EL (cell line): ENCODE measurements at regions not wholly inside any gene's neighbourhood (a gene's known extent, or its start where the extent isn't known, plus 50 kb on each side); places are given as distances from the start of the nearest gene placed in this dataset.
"Not testable (repeated sequence)": the region's sequence is repeated elsewhere in the genome, so short reads cannot be mapped to it uniquely, and the experiment has no call there.

Experiments used
- DNase-seq: peaks from one replicate; pipeline ENCODE4 v3.0.0-alpha.2; 2016

- DNase-seq = no peak
Measured at GRCh38 chr12:131230340-131231031, 276.8 kb downstream of the ADGRD1 start.

- no peak for DNase-seq
Measured at GRCh38 chr12:131231032-131231980, 277.6 kb downstream of the ADGRD1 start.

DNA sequence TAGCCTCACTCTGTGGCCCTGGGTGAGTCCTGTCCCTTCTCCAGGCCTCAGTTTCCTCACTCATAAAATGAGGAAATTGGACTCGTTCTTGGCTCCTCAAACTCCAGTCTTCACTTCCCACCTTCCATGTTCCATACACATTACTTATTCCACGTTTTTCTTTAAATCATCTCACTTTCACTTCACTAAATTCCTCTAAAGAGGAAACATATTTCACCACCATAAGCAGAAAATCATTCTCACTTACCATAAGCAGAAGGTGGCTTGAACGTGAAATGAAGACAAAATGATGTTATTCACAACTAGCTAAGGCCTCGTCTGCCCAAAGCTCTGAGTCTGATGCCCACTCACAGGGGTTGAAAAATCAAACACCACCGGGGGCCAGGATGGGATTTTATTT, 278.3 kb downstream of the ADGRD1 start:
- DNase-seq = no peak

DNA sequence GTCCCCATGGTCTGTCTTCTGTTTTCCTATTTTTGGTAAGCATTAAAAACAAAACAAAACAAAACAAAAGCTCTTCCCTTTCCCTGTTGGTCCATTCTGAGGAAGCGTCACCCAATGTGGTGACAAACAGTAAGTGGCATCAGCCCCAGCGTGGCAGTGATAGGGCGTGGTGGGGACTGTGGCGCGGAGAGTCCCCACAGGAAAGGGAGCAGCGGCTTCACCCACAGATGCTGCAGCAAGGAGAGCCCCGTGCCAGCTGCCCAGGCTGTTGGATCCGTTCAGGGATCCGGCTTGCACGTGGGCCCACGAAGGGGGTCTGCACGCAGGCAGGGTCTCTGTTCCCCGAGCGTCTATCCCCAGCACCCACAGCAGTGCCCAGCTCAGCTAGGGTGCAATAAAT, 279.2 kb downstream of the ADGRD1 start:
- not testable (repeated sequence) for DNase-seq

GRCh38 chr12:131233850-131234789, 280.4 kb downstream of the ADGRD1 start:
- not testable (repeated sequence) for DNase-seq

- not testable (repeated sequence) for DNase-seq
Measured at GRCh38 chr12:131234841-131235271, 281.1 kb downstream of the ADGRD1 start.

DNA sequence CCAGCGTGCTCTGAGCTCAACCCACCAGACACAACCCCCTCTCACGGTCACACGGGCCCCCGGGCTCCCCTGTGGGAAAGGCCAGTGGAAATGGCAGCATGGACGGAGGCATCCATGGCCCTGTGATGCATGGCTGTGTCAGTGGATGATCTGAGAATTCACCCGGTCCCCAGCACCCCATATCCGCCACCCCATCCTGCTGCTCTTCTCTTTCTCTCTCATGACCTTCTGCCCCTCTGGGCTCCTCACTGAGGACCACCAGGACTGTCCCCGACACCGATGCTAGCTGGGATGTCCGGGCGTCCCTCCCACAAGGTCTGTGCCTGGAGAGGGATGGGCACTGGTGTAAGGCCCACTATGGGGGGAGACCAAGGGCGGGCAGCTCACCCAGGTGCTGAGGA, 282.2 kb downstream of the ADGRD1 start:
- DNase-seq = no peak

- DNase-seq = no peak
Measured at GRCh38 chr12:131239384-131240094, 285.8 kb downstream of the ADGRD1 start.

DNA sequence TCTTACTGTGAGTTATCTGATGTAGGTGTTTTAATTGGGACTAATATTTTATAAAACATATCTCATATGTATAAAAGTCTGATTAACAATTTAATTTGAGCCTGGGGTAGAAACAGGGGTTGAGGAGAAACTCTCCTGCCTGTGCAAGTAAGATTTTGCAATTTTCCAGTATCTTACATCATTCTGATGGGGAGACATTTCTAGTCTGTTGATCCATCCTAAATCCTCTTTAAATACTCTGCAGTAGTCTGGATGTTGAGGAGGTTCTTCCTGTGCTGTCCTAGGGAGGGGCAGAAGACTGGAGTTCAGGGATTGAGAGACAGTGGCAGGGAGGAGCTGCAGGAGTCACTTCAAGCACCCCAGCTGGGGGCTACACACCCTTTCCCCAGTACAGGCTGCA, 287.8 kb downstream of the ADGRD1 start:
- no peak for DNase-seq

GRCh38 chr12:131242741-131243496, 289.2 kb downstream of the ADGRD1 start:
- no peak for DNase-seq

DNA sequence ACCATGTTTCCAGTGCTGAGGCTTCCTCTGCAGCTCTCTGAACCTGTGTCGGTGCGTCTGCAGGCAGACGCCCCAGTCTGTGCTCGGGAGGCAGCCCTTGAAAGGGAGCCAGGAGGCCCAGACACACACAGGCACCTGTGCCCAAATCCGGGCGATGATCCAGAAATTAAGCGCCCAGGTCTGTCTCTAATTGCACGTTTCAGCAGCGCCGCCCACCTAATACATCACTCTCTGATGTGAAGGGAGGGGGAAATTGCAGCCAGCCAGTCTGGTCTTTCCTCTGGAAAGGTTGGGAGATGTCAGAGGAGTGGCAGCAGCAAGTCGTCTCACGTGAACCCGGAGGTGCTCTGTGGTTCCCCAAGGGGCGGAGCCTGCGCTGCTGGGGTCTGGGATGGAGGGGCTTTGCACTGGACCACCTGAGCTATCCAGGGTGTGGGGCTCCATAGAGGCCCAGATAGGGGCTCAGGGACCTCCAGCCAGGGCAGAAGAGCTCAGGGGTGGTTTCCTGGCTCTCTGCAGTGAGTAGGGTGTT, 290.5 kb downstream of the ADGRD1 start:
- DNase-seq = not testable (repeated sequence)

- DNase-seq = not testable (repeated sequence)
Measured at GRCh38 chr12:131245161-131245560, 291.5 kb downstream of the ADGRD1 start.

DNA sequence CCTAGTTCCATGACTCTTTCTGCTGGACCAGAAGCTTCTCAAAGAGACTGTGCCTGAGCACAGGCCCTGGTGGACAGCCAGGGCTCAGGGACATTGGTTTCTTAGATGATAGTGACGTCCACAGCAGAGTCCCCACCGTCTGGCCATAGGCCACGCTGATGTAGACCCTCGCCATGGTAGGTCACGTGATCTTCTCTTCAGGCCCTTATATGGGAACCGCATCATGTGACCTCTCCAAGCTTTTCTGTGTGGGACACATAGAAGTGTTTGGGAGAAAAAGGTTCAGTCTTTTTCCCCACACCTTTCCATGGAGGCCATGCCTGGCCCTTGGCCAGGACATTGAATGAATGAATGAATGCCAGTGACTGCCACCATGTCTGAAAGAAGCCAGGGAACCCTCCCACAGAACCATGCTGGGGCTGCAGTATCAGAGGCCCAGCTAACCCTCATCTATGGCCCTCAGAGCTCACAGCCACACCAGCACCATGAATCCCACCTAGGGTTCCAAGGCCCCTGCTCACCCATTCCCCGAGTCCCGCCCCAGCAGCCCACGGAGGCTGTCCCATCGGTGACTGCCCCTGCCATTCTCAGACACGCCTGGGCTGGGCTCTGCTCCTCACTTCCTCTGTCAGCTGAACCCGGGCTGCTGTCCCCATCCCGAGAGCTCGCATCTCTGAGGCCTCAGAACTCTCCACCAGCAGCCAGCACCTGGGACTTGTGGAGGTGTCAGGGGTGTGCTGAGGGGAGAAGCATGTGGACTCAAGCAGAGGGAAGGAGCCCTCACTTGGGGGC, 292.1 kb downstream of the ADGRD1 start:
- DNase-seq = no peak

- not testable (repeated sequence) for DNase-seq
Measured at GRCh38 chr12:131247026-131247725, 293.5 kb downstream of the ADGRD1 start.

DNA sequence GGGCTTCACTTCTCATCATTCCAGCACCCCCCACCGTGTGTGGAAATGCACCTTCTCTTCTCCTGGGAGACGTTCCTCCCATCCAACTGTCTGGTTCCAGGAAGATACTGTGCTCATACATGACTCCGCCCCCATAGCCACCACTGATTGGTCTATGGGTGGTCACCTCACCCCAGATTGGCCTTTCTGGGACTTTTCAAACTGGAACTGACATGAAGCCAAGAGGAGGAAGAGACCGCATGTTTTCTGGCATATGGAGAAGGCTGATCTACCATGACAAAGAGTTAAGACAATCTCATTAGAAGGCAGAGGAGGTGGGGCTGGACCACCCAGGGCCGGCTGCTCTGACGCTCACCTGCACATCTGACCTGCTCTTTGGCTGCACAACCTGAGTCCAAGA, 294.2 kb downstream of the ADGRD1 start:
- not testable (repeated sequence) for DNase-seq

DNA sequence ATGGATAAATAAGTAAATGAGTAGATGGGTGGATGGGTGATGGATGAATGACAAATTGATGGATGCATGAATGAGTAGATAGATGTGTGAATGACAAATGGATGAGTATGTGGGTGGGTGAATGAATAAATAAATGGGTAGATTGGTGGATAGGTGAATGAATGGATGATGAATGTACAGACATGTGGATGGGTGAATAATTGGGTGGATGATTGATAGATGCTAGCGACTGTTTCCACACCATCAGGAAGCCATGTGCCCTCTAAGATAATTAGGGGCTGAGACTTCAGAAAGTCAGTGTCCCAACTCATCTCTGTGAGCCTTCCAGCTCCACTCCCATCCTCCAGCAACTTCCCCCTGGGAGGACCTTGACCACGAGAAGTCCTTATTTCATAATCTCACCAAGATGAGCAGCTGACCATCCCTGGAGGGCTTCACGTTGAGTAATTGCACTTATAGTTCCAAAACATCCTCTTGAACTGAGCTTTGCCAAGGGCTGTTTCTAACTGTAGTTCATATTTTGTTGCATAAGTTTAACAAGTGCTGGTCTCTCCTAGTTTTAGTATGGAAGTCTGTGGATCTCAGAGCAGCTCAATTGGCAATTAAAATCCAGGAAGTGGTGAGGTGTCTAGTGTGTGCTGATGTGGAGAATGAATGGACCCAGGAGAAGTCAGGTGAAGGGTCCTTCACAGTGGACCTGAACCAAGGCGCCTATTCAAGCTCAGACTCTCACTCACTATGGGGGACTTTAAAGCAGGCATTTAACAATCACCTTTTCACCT, 295.7 kb downstream of the ADGRD1 start:
- no peak for DNase-seq

GRCh38 chr12:131250028-131250950, 296.6 kb downstream of the ADGRD1 start:
- DNase-seq = no peak

GRCh38 chr12:131250951-131251315, 297.2 kb downstream of the ADGRD1 start:
- DNase-seq = no peak
